ENCODE measurements at regions not wholly inside any gene's neighbourhood (a gene's known extent, or its start where the extent isn't known, plus 50 kb on each side); places are given as distances from the start of the nearest gene placed in this dataset.

GRCh38 chr5:167166696-167167095 lies 1124.7 kb upstream of the WWC1 start:
- no peaks in the 10 kb centered on the region for H3K27me3 ChIP-seq (ENCODE audit: low read length)
- no peaks in the 10 kb centered on the region for H3K9me2 ChIP-seq (replicated peaks; ENCODE audit: insufficient read depth, low read length)
- no peaks in the 10 kb centered on the region for H3K9me3 ChIP-seq (ENCODE audit: insufficient read depth, low read length)
- no peaks in the 10 kb centered on the region for H3K79me2 ChIP-seq (ENCODE audit: insufficient read depth, low read length)
- H3K4me3 ChIP-seq (ENCODE audit: insufficient read depth, low read length, poor library complexity, severe bottlenecking) = no peak overlapping the region
- no peak overlapping the region for H3K27ac ChIP-seq (ENCODE audit: low read depth, low read length)
- no peak for TF ChIP-seq EZH2phosphoT487 (conservative IDR thresholded peaks at IDR 0.05; ENCODE audit: low read length)
- no peak for TF ChIP-seq CTCF (IDR thresholded peaks at IDR 0.05; ENCODE audit: insufficient read depth, low read length, poor library complexity, severe bottlenecking)
- H3K9ac ChIP-seq (ENCODE audit: low read length) = no peak overlapping the region
- H3F3A ChIP-seq (ENCODE audit: insufficient read depth) = no peaks in the 10 kb centered on the region
- H3K36me3 ChIP-seq (ENCODE audit: low read length) = no peaks in the 10 kb centered on the region
- no peak overlapping the region for H2AFZ ChIP-seq (ENCODE audit: low read depth, low read length, severe bottlenecking)
- H4K20me1 ChIP-seq (ENCODE audit: low read depth, low read length) = no peaks in the 10 kb centered on the region
- no peak overlapping the region for H3K4me2 ChIP-seq (ENCODE audit: low read depth, low read length, poor library complexity, severe bottlenecking)

- Histone ChIP-seq H3K36me3 (ENCODE audit: low read length) (no peaks in the 10 kb centered on the region), H3K27ac (ENCODE audit: low read depth, low read length) (no peak overlapping the region), H3K9me2 (replicated peaks; ENCODE audit: insufficient read depth, low read length) (no peaks in the 10 kb centered on the region), H3F3A (ENCODE audit: insufficient read depth) (no peaks in the 10 kb centered on the region), H3K79me2 (ENCODE audit: insufficient read depth, low read length) (no peaks in the 10 kb centered on the region), H3K9ac (ENCODE audit: low read length) (no peak overlapping the region), H3K27me3 (ENCODE audit: low read length) (no peaks in the 10 kb centered on the region), H3K4me2 (ENCODE audit: low read depth, low read length, poor library complexity, severe bottlenecking) (no peak overlapping the region), H3K4me3 (ENCODE audit: insufficient read depth, low read length, poor library complexity, severe bottlenecking) (no peak overlapping the region), H4K20me1 (ENCODE audit: low read depth, low read length) (no peaks in the 10 kb centered on the region), H3K9me3 (ENCODE audit: insufficient read depth, low read length) (no peaks in the 10 kb centered on the region), H2AFZ (ENCODE audit: low read depth, low read length, severe bottlenecking) (no peak overlapping the region)
- TF ChIP-seq EZH2phosphoT487 (conservative IDR thresholded peaks at IDR 0.05; ENCODE audit: low read length) = no peak
- TF ChIP-seq CTCF (IDR thresholded peaks at IDR 0.05; ENCODE audit: insufficient read depth, low read length, poor library complexity, severe bottlenecking) = no peak
These were observed 1124.2 kb upstream of the WWC1 start for GRCh38 chr5:167167191-167167795.

DNA sequence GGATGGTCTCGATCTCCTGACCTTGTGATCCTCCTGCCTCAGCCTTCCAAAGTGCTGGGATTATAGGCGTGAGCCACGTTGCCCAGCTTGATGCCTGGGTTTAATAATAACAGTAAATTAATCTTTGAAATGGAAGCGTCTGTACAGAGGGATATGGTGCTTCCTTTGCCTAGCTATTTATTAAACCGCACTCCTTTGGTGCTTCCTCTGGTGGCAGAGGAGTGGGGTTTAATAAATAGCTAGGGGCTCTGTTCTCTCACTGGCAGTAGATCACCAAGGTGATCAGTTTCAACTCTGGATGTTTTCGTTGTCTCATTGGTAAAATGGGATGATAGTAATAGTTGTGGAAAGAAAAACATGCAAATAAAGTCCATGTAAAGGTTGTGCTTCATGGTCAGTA lies 1122.5 kb upstream of the WWC1 start:
- H3K9ac ChIP-seq (ENCODE audit: low read length) = no peak overlapping the region

More for the DNA sequence above, 1122.5 kb upstream of the WWC1 start:
- H3K79me2 ChIP-seq (ENCODE audit: insufficient read depth, low read length) = no peaks in the 10 kb centered on the region
- H3F3A ChIP-seq (ENCODE audit: insufficient read depth) = no peaks in the 10 kb centered on the region
- no peak overlapping the region for H2AFZ ChIP-seq (ENCODE audit: low read depth, low read length, severe bottlenecking)
- no peak overlapping the region for H3K27ac ChIP-seq (ENCODE audit: low read depth, low read length)
- no peak overlapping the region for H3K4me2 ChIP-seq (ENCODE audit: low read depth, low read length, poor library complexity, severe bottlenecking)
- H3K9me2 ChIP-seq (replicated peaks; ENCODE audit: insufficient read depth, low read length) = no peaks in the 10 kb centered on the region
- H3K9me3 ChIP-seq (ENCODE audit: insufficient read depth, low read length) = no peaks in the 10 kb centered on the region
- no peak overlapping the region for H3K4me3 ChIP-seq (ENCODE audit: insufficient read depth, low read length, poor library complexity, severe bottlenecking)
- no peak for TF ChIP-seq CTCF (IDR thresholded peaks at IDR 0.05; ENCODE audit: insufficient read depth, low read length, poor library complexity, severe bottlenecking)
- no peaks in the 10 kb centered on the region for H4K20me1 ChIP-seq (ENCODE audit: low read depth, low read length)
- H3K27me3 ChIP-seq (ENCODE audit: low read length) = no peaks in the 10 kb centered on the region
- H3K36me3 ChIP-seq (ENCODE audit: low read length) = no peaks in the 10 kb centered on the region

Measured in SU-DHL-6 (cell line).